NCI-H2107 (cell line): ENCODE measurements at regions not wholly inside any gene's neighbourhood (a gene's known extent, or its start where the extent isn't known, plus 50 kb on each side); places are given as distances from the start of the nearest gene placed in this dataset.
"Not testable (repeated sequence)": the region's sequence is repeated elsewhere in the genome, so short reads cannot be mapped to it uniquely, and the experiment has no call there.

Experiments used
- DNase-seq: peaks from one replicate; lab custom pipeline; 2025; lab: John Stamatoyannopoulos, UW

DNA sequence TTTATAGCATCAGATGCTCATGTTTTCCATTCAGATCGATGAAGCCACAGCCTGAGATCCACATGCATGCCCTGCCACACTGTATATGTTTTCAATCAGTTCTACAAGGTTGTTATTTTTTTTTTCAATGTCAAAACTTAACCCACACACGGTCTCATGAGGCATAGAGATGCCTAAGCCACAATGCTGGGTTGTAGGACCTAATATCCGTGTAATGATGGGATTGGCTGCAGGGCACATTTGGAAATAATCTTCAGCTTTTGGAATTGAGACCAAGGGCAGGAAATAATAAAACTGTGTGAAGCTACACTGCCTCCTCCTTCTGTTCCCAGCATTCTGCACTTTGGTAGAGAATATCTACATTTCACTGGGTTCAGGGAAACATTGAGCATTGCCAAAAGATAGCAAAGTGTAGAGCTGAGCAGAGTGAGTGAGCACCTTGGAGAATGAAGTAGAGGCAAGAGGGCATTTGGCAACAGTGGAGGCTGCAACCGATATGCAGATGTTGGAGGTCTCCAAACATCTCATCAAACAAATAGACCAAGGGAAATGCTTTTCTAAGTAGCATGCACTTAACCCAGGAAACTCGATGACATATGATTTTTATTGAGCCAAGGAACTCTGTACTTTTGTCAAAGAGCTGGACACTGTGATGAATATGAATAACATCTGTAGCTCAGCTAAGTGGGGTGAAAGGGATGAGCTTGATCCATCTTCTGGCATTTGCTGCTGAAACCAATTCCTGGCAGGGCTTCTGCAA is 176.7 kb downstream of the LYPLAL1 start:
- DNase-seq: no peak

DNA sequence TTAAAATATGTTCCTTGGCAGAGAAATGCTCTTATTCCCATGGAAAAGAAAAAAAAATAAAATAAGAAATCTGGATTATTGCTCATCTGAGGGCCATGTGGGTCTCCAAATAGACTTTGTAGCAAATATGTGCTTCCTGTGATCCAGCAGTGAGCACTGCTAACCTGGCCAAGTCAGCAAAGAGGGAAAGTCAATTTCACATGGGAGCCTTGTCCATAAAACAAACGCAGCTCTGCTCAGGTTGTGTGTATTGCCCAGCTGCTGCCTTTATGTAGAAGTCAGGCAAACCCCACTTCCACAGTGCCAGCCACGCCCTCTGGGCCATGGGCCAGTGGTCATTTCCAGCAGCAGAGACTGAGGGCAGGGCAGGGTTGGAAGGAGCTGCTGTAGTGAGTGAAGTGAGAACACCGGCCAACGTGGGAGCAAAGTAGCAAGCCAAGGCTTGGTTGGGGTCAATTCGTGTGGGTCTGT is 174.3 kb downstream of the LYPLAL1 start:
- DNase-seq: no peak

DNA sequence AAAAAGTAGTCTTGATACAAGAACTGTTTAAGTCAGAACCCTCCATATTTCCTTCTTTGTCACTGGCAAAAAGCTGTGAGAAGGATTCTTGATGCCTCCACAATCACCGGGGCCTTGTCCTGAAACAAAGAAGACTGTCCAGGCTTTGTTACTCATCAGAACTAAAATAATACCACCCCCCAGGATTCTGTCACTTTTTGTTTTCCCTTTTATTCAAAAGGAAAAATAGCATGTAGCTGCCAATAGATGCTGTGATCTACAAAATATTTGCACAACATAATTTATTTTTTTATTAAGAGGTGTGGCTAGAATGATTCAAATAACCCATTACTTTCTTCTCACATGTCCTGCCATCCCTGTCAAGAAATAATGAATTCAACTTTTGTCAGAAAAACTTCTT is 173.7 kb downstream of the LYPLAL1 start:
- no peak for DNase-seq

DNA sequence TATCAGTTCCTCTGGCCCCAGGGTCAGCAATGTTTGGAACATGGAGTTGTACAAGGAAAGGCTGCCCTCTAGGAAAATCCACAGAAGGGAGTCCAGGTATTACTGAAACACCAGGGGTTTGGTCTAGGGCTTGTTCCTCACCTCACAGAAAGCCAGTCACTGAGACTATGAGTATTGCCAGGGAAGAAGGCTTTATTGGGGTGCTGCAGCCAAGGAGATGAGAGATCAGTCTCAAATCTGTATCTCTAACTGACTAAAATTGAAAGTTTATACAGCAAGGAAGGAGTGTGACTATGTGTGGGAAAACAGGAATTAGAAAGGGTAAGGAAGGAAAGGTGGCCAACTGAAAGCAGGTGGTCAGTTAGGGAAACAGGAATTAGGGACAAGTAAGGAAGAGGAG is 172.3 kb downstream of the LYPLAL1 start:
- DNase-seq: no peak

DNA sequence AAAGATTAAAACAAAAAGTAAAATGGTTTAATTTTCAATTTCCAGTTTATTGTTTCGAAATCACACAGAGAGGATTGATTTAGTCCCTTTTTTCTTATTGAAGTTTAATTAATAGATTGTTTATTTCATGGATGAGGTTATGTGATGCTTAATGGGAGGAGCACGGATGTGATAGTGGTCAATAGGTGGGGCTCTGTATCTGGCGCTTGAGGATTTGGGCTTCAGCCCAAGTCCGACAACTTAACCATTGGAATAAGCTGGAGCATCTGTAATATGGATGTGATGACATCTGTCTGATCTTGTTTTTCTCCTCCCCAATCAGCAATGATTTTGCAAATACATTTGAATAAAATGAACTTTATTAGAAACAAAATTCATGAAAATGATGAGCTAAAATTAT is 169.2 kb downstream of the LYPLAL1 start:
- no peak for DNase-seq

DNA sequence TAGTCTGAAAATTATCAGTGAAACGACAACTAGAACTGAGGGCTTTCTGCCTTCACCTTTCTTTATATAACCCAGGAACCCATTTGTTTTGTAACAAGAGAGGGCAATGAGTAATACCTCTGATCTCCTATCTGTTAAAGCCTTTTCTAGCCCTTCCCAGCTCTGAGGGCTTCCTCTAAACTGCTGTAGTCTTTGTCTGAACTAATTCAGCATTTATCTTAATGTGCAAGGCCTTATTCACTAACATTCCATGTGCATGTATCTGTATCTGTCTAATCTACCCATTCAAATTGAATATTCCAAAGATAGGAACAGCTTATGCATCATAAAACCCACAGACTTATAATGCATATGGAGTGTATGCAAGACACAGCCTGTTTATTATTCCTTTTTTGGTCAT is 167.1 kb downstream of the LYPLAL1 start:
- no peak for DNase-seq

DNA sequence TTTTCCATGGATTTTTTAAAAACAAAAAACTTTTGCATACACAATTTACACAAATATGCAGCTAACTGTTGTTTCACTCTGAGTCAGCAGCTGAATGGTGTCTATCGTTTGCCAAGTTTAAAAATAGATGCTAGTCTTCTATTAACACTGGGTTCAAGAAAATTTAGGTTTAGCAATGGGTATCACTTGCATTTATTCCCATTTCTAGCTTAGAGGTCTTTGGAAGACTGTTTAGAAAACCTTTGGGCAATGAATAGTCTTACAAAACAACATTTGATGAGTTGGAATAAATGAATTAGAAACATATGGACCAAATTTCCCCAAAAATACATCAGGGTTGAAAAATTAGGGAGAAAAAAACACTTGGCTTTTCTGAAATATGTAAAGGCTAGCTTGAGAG is 165.8 kb downstream of the LYPLAL1 start:
- no peak for DNase-seq

DNA sequence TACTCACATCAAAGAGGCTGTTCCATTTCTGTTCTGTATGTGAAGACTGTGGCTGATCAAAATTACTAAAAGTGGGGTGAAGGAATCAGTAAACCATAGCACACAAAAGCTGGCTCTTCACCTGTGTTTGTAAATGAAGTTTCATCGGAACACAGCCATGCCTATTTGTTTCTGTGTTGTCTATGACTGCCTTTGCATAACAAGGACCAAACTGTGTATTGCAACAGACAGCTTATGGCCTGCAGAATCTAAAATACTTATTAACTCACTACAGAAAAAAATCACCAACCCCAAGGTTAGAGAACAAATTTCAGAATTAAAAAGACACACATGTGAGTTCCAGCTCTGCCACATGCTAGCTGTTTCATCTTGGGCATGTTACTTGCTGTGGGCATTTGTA is 163.9 kb downstream of the LYPLAL1 start:
- DNase-seq: no peak

DNA sequence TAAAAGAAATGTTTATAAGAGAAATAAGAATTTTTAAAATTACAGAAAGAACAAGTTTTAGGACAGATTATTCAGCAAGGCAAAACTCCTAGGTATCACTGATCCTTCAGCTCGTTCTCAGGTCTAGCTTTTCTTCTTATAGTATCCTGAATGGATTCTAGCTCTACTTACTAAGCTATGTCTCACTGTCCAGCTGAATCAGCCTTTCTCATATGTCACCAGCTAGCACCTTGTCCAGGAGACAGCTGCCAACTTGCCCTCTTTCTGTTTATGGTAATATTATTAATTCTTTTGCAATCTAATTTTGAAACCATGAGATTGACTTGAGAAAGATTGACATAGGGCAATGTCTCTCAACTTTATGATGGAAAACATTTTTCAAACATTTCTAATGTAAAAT is 159.9 kb downstream of the LYPLAL1 start:
- no peak for DNase-seq

DNA sequence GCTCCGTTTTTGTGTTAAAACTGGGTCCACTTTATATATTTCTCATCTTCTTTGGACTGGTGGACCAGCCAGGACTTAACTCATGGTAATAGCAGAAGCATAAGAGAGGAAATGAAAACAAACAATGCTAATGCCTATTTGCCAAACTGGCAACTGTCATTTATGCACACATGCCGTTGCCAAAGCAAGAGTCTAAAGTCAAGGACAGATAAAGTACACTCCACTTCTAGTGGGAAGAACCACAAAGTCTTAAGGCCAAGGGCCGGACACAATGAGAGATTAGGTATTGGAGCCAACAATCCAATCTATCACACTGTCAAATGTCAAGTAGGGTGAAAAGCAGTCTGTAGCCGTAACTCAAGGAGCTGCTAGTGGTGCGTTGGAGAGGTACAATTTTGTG is 157.7 kb downstream of the LYPLAL1 start:
- no peak for DNase-seq

DNA sequence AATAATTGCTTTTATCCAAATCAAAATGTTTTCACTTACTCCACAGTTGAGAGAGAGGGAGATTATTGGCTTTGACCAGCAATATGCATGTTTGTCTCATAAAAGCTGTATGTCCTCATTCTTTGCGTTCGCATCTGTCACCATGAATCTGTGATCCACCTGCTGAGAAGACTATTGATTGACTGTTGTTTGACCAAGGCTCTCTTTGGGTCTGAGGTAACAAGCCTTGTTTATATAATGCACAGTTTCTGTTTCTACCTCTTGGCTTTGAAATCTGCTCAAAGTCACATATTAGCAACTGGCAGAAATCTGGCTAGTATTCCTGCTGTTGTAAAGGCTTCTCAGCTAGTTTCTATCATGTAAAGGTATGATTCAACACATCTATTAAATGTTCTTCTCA is 157.0 kb downstream of the LYPLAL1 start:
- DNase-seq: no peak

DNA sequence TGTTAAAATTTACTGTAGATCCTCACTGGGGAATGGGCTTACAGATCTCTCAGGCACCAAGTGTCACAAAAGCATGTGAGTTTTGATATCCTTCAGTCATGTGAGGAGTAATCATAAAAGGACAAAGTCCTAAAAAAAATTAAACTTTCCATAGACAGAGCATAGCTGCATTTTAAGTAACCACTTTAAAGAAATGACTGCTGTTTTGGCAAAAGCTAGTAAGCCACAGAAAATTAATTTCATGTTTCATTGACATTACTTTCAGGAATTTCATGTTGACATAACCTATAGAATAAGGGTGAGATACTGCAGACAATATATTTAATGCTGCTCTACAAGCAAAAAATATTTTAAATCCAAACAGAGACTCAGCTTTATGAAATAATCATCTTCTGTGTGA is 156.3 kb downstream of the LYPLAL1 start:
- no peak for DNase-seq

DNA sequence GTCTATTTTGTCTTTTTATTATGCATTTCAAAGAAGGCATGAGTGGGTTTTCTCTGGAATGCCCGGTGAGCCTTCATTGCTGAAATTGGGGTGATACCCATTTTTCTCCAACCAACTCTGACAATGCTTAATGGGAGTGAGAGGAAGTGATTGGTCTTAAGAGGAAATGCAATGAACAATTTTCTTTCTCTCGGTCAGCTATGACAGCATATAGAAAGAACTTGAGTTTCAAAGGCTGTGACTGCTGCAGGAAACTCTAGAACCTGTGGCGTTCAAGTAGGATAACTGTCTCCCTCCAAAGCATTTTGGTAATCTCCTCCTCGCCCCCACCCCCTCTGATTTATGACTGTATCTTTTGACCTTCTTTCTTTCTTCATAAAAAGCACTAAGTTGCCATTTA is 155.9 kb downstream of the LYPLAL1 start:
- DNase-seq: no peak

DNA sequence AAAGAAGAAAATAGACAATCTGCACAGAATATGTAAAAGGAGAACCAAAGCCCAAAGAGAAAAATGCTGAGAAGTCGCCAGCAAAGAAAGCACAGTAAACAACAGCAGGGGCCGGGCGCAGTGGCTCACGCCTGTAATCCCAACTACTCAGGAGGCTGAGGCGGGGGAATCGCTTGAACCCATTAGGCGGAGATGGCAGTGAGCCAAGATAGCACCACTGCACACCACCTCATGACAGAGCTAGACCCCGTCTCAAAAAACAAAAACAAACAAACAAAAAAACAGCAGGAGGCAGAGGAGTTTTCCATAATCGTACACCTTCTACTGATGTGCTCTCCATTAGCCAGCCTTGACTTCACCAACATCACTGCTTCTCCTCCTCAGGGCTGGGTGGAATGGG is 153.2 kb downstream of the LYPLAL1 start:
- DNase-seq: no peak

DNA sequence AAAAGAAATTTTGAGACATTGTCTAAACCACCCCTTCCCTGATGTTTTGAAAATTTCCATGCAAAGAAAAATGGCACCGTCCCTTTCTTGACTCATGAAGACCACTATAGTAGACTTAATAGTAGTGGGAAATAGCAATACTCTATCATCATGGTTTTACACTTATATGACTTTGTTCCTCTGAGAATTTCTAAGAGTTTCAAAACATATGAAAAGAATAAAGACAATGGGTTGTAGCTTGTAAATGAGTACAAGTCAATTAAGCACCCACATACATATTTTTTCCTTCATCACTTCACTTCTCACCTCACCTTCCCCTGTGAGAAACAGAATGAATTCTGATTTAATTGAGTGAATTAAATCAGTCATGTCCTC is 151.7 kb downstream of the LYPLAL1 start:
- DNase-seq: no peak

DNA sequence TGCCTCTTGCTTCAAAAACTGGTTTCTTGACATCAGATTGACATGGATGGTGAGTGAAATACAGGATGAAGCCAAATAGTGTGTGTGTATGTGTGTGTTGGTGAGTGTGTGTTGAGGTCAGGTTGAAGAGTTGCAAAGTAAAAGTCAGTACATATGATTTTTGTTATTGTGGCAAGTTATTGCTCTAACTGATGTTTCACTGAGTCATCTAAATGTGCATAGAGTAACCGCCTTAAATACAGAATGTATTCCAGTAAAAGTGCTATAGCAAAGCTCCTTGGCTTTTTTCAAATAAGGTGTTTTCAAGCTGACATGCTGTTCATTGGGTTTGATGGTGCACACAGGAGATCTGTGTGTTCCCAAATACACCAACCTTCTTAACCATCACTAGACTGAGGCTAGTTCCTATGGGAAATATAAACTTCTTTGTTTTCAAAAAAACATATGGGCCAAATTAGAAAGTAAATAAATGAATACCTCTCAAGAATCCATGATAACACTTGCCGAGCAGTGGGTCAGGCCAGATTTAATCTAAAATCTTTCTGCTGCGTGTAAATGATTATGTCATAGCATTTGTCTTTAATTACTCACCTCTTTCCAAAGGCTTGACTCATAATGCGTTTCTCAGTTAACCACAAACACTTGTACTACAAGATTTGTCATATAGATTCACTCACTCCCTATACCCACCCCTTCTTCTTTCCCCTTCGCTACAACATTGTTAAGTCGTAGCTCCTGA is 151.1 kb downstream of the LYPLAL1 start:
- DNase-seq: no peak

DNA sequence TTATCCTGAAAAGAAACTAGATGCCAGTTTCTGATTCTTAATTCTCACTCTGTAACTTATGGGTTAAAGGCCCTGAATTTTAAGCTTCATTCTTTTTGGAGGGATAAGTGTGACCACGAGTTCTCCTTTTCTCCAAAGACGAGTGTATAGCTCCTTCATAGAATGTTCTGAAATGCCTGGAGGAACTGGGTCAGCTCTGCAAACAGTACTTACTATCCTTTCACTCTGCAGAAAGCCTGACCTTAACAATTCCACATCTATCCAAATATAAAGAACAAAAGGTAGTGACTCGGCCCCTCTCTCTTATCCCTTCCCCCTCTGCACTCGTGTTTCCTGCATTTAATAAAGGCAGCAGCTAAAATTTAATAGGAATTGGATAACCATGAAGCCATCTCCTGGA is 150.5 kb downstream of the LYPLAL1 start:
- DNase-seq: no peak

DNA sequence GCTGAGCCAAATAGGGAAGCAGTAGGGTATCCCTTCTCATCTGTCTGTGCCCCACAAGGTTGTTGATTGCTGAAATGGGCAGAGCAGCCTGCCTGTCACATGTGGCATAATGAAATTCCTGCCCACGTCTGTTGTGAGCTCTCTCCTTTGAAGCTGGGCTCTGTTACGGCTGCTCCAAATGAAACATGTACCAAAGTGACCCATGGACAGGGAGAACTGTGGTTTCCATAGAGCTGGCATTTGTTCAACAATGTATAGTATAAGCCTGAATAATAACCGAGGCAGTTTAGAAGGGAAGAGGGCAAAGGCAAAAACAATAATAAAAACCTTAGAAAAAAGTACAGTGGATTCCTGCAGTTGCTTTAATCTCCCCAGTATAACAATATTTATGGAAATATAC is 149.7 kb downstream of the LYPLAL1 start:
- no peak for DNase-seq

DNA sequence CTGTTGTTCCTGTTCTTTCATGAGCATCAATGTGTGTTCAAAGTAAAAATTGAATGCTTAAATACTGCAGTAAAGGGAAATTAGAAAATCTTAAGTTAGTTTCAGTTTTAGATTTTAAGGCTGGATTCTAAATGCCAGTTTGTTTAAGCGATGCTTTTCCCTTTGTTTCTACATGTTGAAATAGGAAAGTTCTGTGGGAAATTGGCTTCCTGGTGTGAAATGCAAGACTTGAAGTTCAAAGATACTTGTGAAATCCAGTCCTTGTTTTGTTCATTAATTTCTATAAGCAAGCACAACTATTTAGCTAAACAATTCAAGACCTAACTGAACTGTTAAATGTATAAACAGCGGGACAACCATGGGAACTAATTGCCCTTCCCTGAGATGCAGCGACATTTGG is 149.1 kb downstream of the LYPLAL1 start:
- no peak for DNase-seq

DNA sequence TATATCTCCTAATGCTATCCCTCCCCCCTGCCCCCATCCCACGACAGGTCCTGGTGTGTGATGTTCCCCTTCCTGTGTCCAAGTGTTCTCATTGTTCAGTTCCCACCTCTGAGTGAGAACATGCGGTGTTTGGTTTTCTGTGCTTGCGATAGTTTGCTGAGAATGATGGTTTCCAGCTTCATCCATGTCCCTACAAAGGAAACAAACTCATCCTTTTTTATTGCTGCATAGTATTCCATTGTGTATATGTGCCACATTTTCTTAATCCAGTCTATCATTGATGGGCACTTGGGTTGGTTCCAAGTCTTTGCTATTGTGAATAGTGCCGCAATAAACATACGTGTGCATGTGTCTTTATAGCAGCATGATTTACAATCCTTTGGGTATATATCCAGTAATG is 146.9 kb downstream of the LYPLAL1 start:
- not testable (repeated sequence) for DNase-seq

DNA sequence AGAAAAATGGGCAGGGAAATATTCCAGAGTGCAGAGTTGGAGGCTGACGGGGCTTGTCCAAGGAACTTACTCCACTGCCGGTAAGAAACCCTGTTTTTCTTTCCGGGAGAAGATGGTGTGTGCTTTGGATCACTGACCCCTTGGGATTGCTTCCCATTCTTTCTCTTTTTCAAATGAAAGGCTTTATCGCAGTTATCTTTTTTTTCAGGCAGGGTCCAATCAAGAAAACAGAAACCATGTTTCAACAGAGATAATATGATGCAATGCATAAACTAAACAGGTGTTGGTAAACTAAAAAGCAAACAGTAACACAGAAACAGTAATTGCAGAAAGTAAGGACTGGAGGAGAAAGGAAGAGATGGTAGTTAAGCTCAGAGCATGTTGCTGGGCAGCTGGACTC is 145.1 kb downstream of the LYPLAL1 start:
- DNase-seq: no peak

DNA sequence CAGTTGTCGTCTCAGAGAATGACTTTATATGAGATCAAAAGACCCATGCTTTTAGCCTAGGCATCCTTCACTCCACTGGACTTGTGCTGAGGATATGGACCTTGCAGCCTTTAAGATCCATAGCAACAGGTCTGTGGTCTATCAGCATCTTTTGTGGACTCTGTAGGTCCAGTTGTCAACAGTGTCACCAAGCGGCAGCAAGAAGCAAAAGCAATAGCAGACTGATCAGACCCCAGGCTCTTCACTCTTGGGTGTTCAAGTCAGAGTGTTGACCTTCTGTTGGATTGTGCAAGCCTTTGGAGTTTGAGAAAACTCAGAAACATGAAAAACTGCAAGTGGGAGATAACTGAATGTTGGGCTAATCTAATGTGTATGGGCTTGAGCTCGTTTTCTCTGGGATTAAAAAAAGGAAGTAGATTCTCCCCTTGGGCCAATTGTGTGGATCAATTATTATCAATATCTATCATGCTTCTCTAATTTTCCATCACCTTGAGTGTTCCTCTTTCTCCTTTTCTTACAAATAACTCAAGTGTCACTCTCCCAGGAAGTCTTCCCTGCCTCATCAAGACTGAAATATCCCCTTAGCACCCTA is 144.2 kb downstream of the LYPLAL1 start:
- DNase-seq: no peak

DNA sequence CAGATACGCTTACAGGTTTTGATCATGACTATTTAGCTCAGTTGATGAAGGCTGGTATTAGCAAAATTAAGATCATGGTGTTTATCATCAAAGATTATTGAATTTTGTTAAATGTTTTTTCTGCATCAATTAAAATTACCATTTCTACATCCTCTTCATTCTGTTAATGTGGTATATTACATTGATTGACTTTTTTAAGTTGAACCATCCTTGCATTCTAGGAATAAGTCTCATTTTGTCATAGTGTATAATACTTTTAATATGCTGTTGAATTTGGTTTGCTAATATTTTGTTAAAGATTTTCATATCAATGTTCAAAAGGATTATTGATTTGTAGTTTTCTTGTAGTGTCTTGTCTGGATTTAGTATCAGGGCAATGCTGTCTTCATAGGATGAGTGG is 142.4 kb downstream of the LYPLAL1 start:
- DNase-seq: no peak
